Thoracic aorta (tissue), 2 donors: ENCODE measurements at regions not wholly inside any gene's neighbourhood (a gene's known extent, or its start where the extent isn't known, plus 50 kb on each side); places are given as distances from the start of the nearest gene placed in this dataset.

Experiments used
- ATAC-seq: fragments of 150-250 bp; one replicate; pipeline ENCODE4 v1.8.0; 2017; ENCODE audit warnings: low read depth; ENCODE audit not compliant: insufficient number of reproducible peaks, low FRiP score
- DNase-seq: peaks from one replicate; pipeline ENCODE4 v3.0.0-alpha.2; 2020; ENCODE audit warnings: low spot score
- H3K27ac ChIP-seq, 2 donors: fragments of 200-600 bp; sonication (generic); 1 replicate in 1 of 2; 2 replicates in 1 of 2; pipeline ENCODE4 v1.5.1; 2016; ENCODE audit warnings: mild to moderate bottlenecking in 2 of 2, moderate library complexity in 2 of 2
- H3K27me3 ChIP-seq: fragments of 200-600 bp; sonication (generic); replicated peaks from 2 replicates; pipeline ENCODE4 v1.6.0; 2016; ENCODE audit warnings: mild to moderate bottlenecking; ENCODE audit not compliant: insufficient read depth
- H3K36me3 ChIP-seq: fragments of 200-600 bp; sonication (generic); one replicate; pipeline ENCODE4 v1.5.1; 2016
- H3K4me1 ChIP-seq, 2 donors: fragments of 200-600 bp; sonication (generic); 1 replicate in 1 of 2; 2 replicates in 1 of 2; pipeline versions ENCODE4 v1.5.1 to v1.6.0; 2016; ENCODE audit warnings: low read depth in 2 of 2, mild to moderate bottlenecking in 1 of 2; ENCODE audit not compliant: control insufficient read depth in 1 of 2
- H3K4me3 ChIP-seq: fragments of 200-600 bp; sonication (generic); 2 replicates; pipeline ENCODE4 v1.5.1; 2016; ENCODE audit warnings: mild to moderate bottlenecking
- H3K9me3 ChIP-seq: fragments of 200-600 bp; sonication (generic); 2 replicates; pipeline ENCODE4 v1.5.1; 2016
- TF ChIP-seq, protein P1 (sequence below): fragments of 200-600 bp; sonication (generic); IDR thresholded peaks from one replicate; pipeline ENCODE4 v1.5.1; 2019; ENCODE audit warnings: antibody characterized with exemption

DNA sequence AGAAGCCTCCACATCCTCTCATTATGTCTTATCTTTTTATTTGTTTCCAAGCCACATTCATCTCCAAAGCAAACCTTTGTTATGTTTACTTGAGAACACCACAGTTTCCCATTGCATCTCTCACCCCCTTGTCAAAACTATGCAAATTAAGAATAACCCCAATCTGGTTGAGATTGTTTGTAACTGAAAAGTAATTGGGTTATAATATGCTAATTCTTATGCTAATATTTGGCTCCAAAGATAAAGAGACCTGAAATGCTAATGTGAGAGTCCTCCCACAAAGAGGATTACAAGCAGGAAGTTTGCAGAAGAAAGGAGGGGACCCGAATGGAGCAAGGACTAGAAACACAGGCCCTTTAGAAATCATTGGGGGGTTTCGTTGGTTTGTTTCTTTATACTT is 92.9 kb upstream of the UBL3 start:
- Histone ChIP-seq H3K27ac (no peak overlapping the region), H3K4me1 (no peaks in the 10 kb centered on the region), H3K27me3 (no peaks in the 10 kb centered on the region), H3K4me3 (no peak overlapping the region), H3K36me3 (no peaks in the 10 kb centered on the region), H3K9me3 (no peaks in the 10 kb centered on the region)
- DNase-seq (no peak), ATAC-seq (no peak)
- TF ChIP-seq, protein P1, sequence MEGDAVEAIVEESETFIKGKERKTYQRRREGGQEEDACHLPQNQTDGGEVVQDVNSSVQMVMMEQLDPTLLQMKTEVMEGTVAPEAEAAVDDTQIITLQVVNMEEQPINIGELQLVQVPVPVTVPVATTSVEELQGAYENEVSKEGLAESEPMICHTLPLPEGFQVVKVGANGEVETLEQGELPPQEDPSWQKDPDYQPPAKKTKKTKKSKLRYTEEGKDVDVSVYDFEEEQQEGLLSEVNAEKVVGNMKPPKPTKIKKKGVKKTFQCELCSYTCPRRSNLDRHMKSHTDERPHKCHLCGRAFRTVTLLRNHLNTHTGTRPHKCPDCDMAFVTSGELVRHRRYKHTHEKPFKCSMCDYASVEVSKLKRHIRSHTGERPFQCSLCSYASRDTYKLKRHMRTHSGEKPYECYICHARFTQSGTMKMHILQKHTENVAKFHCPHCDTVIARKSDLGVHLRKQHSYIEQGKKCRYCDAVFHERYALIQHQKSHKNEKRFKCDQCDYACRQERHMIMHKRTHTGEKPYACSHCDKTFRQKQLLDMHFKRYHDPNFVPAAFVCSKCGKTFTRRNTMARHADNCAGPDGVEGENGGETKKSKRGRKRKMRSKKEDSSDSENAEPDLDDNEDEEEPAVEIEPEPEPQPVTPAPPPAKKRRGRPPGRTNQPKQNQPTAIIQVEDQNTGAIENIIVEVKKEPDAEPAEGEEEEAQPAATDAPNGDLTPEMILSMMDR, result no peak

DNA sequence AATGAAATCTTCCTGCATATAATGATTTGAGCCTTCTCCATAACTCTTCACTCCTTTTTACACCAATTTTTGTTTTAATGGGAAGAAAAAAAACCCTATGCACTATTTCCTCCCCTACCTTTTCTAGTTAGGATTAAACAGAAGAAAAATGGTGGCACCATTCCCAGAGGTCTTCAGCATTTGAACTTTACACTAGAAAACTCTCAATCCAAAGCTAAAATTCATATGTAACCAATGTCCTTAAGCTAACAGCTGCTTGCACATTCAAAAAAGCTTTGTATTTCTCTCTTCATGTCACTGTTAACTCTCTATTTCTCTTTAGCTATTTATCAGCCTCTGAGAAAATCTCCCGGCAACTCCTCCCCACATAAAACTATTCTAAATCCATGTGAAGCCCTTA is 90.3 kb upstream of the UBL3 start:
- Histone ChIP-seq H3K36me3 (no peaks in the 10 kb centered on the region), H3K4me3 (no peak overlapping the region), H3K9me3 (no peaks in the 10 kb centered on the region), H3K27ac (no peak overlapping the region), H3K27me3 (no peaks in the 10 kb centered on the region), H3K4me1 (no peaks in the 10 kb centered on the region)
- no peak for ATAC-seq
- TF ChIP-seq, protein P1, result no peak
- no peak for DNase-seq

DNA sequence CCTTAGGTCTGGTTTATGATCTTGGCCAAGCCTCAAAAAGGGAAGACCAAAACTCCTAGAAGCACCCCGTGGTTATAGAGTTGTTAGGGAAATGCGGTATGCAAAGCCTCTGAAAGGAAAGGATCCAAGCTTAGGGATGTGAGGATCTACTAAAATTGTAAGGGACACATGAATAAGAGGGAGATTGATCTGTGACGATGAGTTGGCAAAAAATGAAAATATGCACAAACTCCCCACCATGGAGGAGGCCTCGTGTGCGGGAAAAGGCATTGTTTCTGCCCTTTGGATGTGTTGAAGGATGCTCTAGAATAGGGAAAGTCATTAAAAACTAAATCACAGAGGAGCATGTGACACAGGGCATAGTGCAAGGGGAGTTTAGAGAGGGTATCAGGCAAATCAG is 88.7 kb upstream of the UBL3 start:
- TF ChIP-seq, protein P1, result no peak
- H3K4me1 ChIP-seq, result no peaks in the 10 kb centered on the region
- H3K27me3 ChIP-seq, result no peaks in the 10 kb centered on the region
- ATAC-seq (no peak), DNase-seq (no peak)
- H3K9me3 ChIP-seq, result no peaks in the 10 kb centered on the region
- H3K27ac ChIP-seq, result no peak overlapping the region
- H3K4me3 ChIP-seq, result no peak overlapping the region
- H3K36me3 ChIP-seq, result no peaks in the 10 kb centered on the region

DNA sequence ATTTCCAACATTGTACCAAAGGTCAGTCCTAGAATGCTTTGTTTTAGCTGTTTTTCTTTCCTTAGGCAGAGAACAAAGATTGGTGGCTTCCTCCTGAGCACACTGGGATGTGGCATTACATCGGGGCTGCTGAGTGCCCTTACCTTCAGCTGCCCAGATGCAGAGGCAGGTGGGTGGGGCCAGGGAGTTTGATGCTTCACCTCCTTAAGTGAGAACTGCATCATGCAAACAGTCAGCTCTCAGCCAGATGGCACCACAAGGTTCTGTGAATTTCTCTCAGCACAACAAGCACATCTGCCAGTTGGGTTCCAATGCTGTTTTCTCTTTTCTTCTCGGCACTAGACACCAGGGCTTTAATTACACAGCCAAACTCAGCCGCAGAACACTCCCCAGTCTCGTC is 87.4 kb upstream of the UBL3 start:
- no peak overlapping the region for H3K27ac ChIP-seq
- DNase-seq (no peak), ATAC-seq (no peak)
- no peak overlapping the region for H3K4me3 ChIP-seq
- TF ChIP-seq, protein P1, result no peak
- no peaks in the 10 kb centered on the region for H3K4me1 ChIP-seq
- H3K9me3 ChIP-seq, result no peaks in the 10 kb centered on the region
- H3K27me3 ChIP-seq, result no peaks in the 10 kb centered on the region
- H3K36me3 ChIP-seq, result no peaks in the 10 kb centered on the region

DNA sequence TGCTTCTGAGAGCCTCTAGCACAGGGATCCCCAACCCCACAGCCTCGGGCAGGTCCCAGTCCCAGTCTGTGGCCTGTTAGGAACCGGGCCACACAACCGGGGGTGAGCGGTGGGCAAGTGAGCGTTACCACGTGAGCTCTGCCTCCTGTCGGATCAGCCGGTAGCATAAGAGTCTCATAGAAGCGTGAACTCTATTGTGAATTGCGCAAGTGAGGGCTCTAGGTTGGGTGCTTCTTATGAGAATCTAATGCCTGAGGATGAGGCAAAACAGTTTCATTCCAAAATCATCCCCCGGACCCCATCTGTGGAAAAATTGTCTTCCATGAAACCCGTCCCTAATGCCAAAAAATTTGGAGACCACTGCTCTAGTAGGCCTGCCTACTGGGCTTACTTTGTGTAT is 87.0 kb upstream of the UBL3 start:
- ATAC-seq, result no peak
- Histone ChIP-seq H3K27me3 (no peaks in the 10 kb centered on the region), H3K4me1 (no peaks in the 10 kb centered on the region), H3K4me3 (no peak overlapping the region), H3K27ac (no peak overlapping the region), H3K36me3 (no peaks in the 10 kb centered on the region), H3K9me3 (no peaks in the 10 kb centered on the region)
- TF ChIP-seq, protein P1, result no peak
- DNase-seq, result no peak
